ENCODE measurements at regions not wholly inside any gene's neighbourhood (a gene's known extent, or its start where the extent isn't known, plus 50 kb on each side); places are given as distances from the start of the nearest gene placed in this dataset.

GRCh38 chr1:219990782-219991510 lies 55.4 kb downstream of the EPRS1 start:
- TF ChIP-seq ZNF274 (IDR thresholded peaks at IDR 0.05; ENCODE audit: low read depth, low read length) (no peak), YY1 (IDR thresholded peaks at IDR 0.05; ENCODE audit: insufficient read depth, insufficient read length) (no peak)
